Coronary artery (tissue), 2 donors: ENCODE measurements at regions not wholly inside any gene's neighbourhood (a gene's known extent, or its start where the extent isn't known, plus 50 kb on each side); places are given as distances from the start of the nearest gene placed in this dataset.
"Not testable (repeated sequence)": the region's sequence is repeated elsewhere in the genome, so short reads cannot be mapped to it uniquely, and the experiment has no call there.

Source experiments
- DNase-seq: peaks from one replicate; pipeline ENCODE4 v3.0.0-alpha.2; 2017; ENCODE audit warnings: low spot score
- H3K27ac ChIP-seq, 2 donors: fragments of 200-600 bp; sonication (generic); one replicate each; pipeline ENCODE4 v1.5.1; 2016 to 2019
- H3K4me3 ChIP-seq: fragments of 200-600 bp; sonication (generic); 2 replicates; pipeline ENCODE4 v1.5.1; 2016; ENCODE audit warnings: mild to moderate bottlenecking, moderate library complexity
- CTCF ChIP-seq: fragments of 200-600 bp; sonication (generic); IDR thresholded peaks from one replicate; pipeline ENCODE4 v1.5.1; 2019; ENCODE audit warnings: antibody characterized with exemption

DNA sequence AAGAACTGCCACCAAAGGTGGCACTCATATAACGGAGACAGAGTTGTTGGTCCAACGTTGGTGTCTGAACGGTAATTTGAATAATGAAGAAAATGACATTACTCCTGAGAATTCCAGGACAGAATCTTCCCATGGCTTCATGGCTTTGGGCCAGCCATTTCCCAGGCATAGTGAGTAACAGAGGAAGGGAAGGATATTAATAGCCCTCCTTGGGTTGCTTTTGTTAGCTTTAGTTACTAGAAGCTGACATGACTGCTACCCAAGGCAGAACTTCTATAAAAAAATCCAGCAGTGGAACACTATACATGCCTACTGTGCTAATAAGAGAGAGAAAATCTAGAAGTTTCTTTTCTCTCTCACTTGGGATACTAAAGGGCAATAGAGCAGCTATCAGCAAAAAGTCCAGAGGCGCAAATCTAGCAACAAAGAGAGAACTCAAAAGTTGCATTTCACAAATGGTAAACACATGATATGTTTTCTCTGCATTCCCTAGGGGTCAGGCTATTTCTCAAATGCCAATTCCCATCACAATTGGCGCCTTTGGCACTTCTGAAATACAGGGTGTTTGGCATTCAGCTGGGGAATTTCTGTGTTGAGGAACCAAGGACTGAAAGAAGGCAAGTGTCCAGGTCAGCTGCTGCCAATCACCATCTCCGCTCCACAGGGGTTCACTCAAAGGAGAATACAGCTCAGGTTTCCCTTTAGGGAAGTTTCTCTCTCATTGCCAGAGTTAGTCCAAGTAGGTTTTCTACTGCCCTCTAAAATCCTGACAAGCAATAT lies 160.8 kb upstream of the KYNU start:
- peak overlapping the region; percentile 2 for H3K4me3 ChIP-seq
- H3K27ac ChIP-seq, result peak overlapping the region in 1 of 2 donors; percentile 8
- no peak for DNase-seq
- no peak for TF ChIP-seq CTCF

GRCh38 chr2:142714600-142714999 lies 162.9 kb upstream of the KYNU start:
- H3K4me3 ChIP-seq, result no peak overlapping the region
- no peak overlapping the region for H3K27ac ChIP-seq
- no peak for TF ChIP-seq CTCF
- no peak for DNase-seq

GRCh38 chr2:142710336-142710735 lies 167.1 kb upstream of the KYNU start:
- no peak for DNase-seq
- Histone ChIP-seq H3K27ac (no peak overlapping the region), H3K4me3 (no peak overlapping the region)
- no peak for TF ChIP-seq CTCF

DNA sequence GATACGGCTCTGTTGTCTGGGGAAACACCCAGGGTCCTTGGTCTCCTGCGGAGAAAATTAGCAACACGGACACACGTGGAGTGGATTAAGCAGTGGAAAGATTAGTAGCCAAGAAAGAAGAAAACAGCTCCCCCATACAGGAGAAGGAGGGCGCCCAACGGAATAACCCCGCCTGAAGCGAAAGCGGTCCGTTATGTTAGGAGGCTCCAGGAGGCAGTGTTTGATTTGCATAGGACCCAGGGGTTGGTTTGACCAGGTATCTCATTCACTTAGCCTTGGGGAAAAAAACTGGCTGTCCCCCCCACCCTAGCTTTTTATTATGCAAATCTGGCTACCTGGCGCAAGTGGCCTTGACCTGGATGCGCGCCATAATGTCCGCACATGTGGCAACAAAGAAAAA lies 170.1 kb upstream of the KYNU start:
- H3K27ac ChIP-seq, result no peak overlapping the region
- no peak overlapping the region for H3K4me3 ChIP-seq
- DNase-seq, result no peak
- no peak for TF ChIP-seq CTCF

DNA sequence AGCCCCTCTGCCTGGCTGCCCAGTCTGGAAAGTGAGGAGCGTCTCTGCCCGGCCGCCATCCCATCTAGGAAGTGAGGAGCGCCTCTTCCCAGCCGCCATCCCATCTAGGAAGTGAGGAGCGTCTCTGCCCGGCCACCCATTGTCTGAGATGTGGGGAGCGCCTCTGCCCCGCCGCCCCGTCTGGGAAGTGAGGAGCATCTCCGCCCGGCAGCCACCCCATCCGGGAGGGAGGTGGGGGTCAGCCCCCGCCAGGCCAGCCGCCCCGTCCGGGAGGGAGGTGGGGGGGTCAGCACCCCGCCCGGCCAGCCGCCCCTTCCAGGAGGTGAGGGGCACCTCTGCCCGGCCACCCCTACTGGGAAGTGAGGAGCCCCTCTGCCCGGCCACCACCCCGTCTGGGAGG lies 175.1 kb upstream of the KYNU start:
- not testable (repeated sequence) for DNase-seq, H3K27ac ChIP-seq, H3K4me3 ChIP-seq

- not testable (repeated sequence) for H3K27ac ChIP-seq, H3K4me3 ChIP-seq, DNase-seq
These were observed 181.9 kb upstream of the KYNU start for GRCh38 chr2:142695350-142696257.

GRCh38 chr2:142694282-142694681 lies 183.2 kb upstream of the KYNU start:
- Histone ChIP-seq H3K4me3 (no peak overlapping the region), H3K27ac (no peak overlapping the region)
- TF ChIP-seq CTCF, result no peak
- no peak for DNase-seq
